ENCODE measurements at regions not wholly inside any gene's neighbourhood (a gene's known extent, or its start where the extent isn't known, plus 50 kb on each side); places are given as distances from the start of the nearest gene placed in this dataset.

DNA sequence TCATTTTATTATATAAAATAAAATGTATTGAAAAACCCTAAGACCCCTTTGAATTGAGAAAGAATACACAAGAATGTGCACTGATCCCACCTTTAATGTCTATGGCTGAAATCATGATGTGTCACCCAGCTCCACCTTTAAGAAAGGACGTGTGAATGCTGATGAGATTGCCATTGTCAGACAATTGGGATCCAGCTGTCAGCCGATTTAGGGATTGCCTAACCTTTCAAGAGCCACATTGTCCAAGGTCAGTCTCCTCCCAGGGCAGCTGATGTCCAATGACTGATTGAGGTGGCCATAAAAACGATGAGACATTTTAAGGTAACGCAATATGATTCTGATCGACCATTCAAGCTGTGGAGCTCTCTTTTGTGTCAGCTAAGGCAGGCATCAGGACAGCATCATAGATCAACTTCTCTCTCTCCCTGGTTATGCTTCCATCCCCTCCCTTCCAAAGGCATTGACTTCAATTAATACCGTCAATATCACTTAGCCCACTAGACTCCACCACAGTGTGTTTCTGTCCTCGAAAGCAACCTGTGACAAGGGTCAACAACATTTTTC, 1676.4 kb downstream of the PCDH7 start:
- no peak for ATAC-seq
- TF ChIP-seq ESRRG (CRISPR knock-in tag; IDR thresholded peaks at IDR 0.05) (no peak), BACH2 (CRISPR knock-in tag; IDR thresholded peaks at IDR 0.05; ENCODE audit: borderline replicate concordance) (no peak), ARNTL (CRISPR knock-in tag; IDR thresholded peaks at IDR 0.05; ENCODE audit: borderline replicate concordance, low read depth) (no peak), ZNF8 (CRISPR knock-in tag; IDR thresholded peaks at IDR 0.05) (no peak), POU6F1 (CRISPR knock-in tag; IDR thresholded peaks at IDR 0.05; ENCODE audit: borderline replicate concordance, low read depth) (no peak), ZFP30 (CRISPR knock-in tag; IDR thresholded peaks at IDR 0.05) (no peak), TOX (CRISPR knock-in tag; IDR thresholded peaks at IDR 0.05; ENCODE audit: borderline replicate concordance) (no peak), RARB (CRISPR knock-in tag; IDR thresholded peaks at IDR 0.05) (no peak), ZC3H10 (CRISPR knock-in tag; IDR thresholded peaks at IDR 0.05) (no peak)

- ATAC-seq: no peak
- TF ChIP-seq ISL1 (CRISPR knock-in tag; IDR thresholded peaks at IDR 0.05) (no peak), ESRRG (CRISPR knock-in tag; IDR thresholded peaks at IDR 0.05) (no peak), ZNF8 (CRISPR knock-in tag; IDR thresholded peaks at IDR 0.05) (no peak), ZNF70 (CRISPR knock-in tag; IDR thresholded peaks at IDR 0.05) (no peak), ZC3H10 (CRISPR knock-in tag; IDR thresholded peaks at IDR 0.05) (no peak), ZNF565 (CRISPR knock-in tag; conservative IDR thresholded peaks at IDR 0.05; ENCODE audit: low read depth) (no peak), TCF4 (CRISPR knock-in tag; IDR thresholded peaks at IDR 0.05; ENCODE audit: borderline replicate concordance) (no peak), RARB (CRISPR knock-in tag; IDR thresholded peaks at IDR 0.05) (no peak), ZFP30 (CRISPR knock-in tag; IDR thresholded peaks at IDR 0.05) (no peak), TSHZ2 (CRISPR knock-in tag; IDR thresholded peaks at IDR 0.05) (no peak), SNAI2 (CRISPR knock-in tag; IDR thresholded peaks at IDR 0.05) (no peak), ZFP3 (CRISPR knock-in tag; IDR thresholded peaks at IDR 0.05) (no peak), BACH2 (CRISPR knock-in tag; IDR thresholded peaks at IDR 0.05; ENCODE audit: borderline replicate concordance) (no peak)
- TF ChIP-seq, protein P1, sequence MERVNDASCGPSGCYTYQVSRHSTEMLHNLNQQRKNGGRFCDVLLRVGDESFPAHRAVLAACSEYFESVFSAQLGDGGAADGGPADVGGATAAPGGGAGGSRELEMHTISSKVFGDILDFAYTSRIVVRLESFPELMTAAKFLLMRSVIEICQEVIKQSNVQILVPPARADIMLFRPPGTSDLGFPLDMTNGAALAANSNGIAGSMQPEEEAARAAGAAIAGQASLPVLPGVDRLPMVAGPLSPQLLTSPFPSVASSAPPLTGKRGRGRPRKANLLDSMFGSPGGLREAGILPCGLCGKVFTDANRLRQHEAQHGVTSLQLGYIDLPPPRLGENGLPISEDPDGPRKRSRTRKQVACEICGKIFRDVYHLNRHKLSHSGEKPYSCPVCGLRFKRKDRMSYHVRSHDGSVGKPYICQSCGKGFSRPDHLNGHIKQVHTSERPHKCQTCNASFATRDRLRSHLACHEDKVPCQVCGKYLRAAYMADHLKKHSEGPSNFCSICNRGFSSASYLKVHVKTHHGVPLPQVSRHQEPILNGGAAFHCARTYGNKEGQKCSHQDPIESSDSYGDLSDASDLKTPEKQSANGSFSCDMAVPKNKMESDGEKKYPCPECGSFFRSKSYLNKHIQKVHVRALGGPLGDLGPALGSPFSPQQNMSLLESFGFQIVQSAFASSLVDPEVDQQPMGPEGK (CRISPR knock-in tag; IDR thresholded peaks at IDR 0.05; ENCODE audit: borderline replicate concordance): no peak
Observed at GRCh38 chr4:32400870-32401269, 1680.7 kb downstream of the PCDH7 start.

GRCh38 chr4:32417113-32417704, 1697.0 kb downstream of the PCDH7 start:
- ATAC-seq: no peak
- TF ChIP-seq ZNF70 (CRISPR knock-in tag; IDR thresholded peaks at IDR 0.05) (no peak), POU6F1 (CRISPR knock-in tag; IDR thresholded peaks at IDR 0.05; ENCODE audit: borderline replicate concordance, low read depth) (no peak), CSDC2 (CRISPR knock-in tag; IDR thresholded peaks at IDR 0.05) (no peak), ZNF8 (CRISPR knock-in tag; IDR thresholded peaks at IDR 0.05) (no peak), SNAI2 (CRISPR knock-in tag; IDR thresholded peaks at IDR 0.05) (no peak), OSR1 (CRISPR knock-in tag; IDR thresholded peaks at IDR 0.05) (no peak), TSHZ2 (CRISPR knock-in tag; IDR thresholded peaks at IDR 0.05) (no peak), ZC3H10 (CRISPR knock-in tag; IDR thresholded peaks at IDR 0.05) (no peak), TOX (CRISPR knock-in tag; IDR thresholded peaks at IDR 0.05; ENCODE audit: borderline replicate concordance) (no peak), TCF4 (CRISPR knock-in tag; IDR thresholded peaks at IDR 0.05; ENCODE audit: borderline replicate concordance) (no peak), ISL1 (CRISPR knock-in tag; IDR thresholded peaks at IDR 0.05) (no peak), PPARA (CRISPR knock-in tag; IDR thresholded peaks at IDR 0.05; ENCODE audit: borderline replicate concordance) (no peak)
- TF ChIP-seq, protein P1 (CRISPR knock-in tag; IDR thresholded peaks at IDR 0.05; ENCODE audit: borderline replicate concordance): no peak
- TF ChIP-seq, protein P2, sequence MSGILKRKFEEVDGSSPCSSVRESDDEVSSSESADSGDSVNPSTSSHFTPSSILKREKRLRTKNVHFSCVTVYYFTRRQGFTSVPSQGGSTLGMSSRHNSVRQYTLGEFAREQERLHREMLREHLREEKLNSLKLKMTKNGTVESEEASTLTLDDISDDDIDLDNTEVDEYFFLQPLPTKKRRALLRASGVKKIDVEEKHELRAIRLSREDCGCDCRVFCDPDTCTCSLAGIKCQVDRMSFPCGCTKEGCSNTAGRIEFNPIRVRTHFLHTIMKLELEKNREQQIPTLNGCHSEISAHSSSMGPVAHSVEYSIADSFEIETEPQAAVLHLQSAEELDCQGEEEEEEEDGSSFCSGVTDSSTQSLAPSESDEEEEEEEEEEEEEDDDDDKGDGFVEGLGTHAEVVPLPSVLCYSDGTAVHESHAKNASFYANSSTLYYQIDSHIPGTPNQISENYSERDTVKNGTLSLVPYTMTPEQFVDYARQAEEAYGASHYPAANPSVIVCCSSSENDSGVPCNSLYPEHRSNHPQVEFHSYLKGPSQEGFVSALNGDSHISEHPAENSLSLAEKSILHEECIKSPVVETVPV (CRISPR knock-in tag; IDR thresholded peaks at IDR 0.05): no peak

Measured in SK-N-SH treated with all-trans-retinoic acid at 6 μM for 48 hours (cell line).